IMR-90 (cell line): ENCODE measurements at regions not wholly inside any gene's neighbourhood (a gene's known extent, or its start where the extent isn't known, plus 50 kb on each side); places are given as distances from the start of the nearest gene placed in this dataset.

Experiments
- ATAC-seq: fragments of 200-7000 bp; cut with Tn5 transposase; 2 replicates; pipeline ENCODE4 v1.9.1; 2020; ENCODE audit warnings: low read depth, mild to moderate bottlenecking, moderate library complexity
- BruUV-seq: library from RNA; stranded (reverse); fragments of 400-500 nt; replicated peaks from 2 replicates; lab custom pipeline; 2021; lab: Mats Ljungman, UMichigan
- CTCF ChIA-PET: fragments of 300-600 bp; formaldehyde crosslinking; extraction: SDS; loops from one replicate; lab custom pipeline; 2021; ENCODE audit warnings: antibody characterized with exemption; lab: Yijun Ruan, JAX
- POLR2A ChIA-PET: fragments of 300-600 bp; sonication (Branson Sonifier 250); formaldehyde crosslinking; loops from one replicate; lab custom pipeline; 2022; ENCODE audit warnings: antibody characterized with exemption; ENCODE audit not compliant: unreplicated experiment; lab: Charles Lee
- DNase-seq: peaks from one replicate; pipeline ENCODE4 v3.0.0; 2013
- H2AFZ ChIP-seq: replicated peaks from 2 replicates; pipeline ENCODE3; 2013; ENCODE audit warnings: low read length, mild to moderate bottlenecking; ENCODE audit not compliant: poor library complexity
- H2AK5ac ChIP-seq: 2 replicates; pipeline ENCODE4 v1.6.1; 2013; ENCODE audit warnings: low read depth, low read length, inconsistent platforms
- H2AK9ac ChIP-seq: replicated peaks from 2 replicates; pipeline ENCODE3; 2013; ENCODE audit warnings: mild to moderate bottlenecking, low read depth, low read length, moderate library complexity; ENCODE audit not compliant: poor library complexity
- H2BK120ac ChIP-seq: 2 replicates; pipeline ENCODE4 v1.6.1; 2013; ENCODE audit warnings: low read depth, low read length, inconsistent platforms
- H2BK15ac ChIP-seq: 3 replicates; pipeline ENCODE4 v1.6.1; 2013; ENCODE audit warnings: low read depth, low read length, inconsistent platforms
- H2BK20ac ChIP-seq: 2 replicates; pipeline ENCODE4 v1.6.1; 2013; ENCODE audit warnings: low read depth, mild to moderate bottlenecking, inconsistent platforms, low read length, moderate library complexity
- H2BK5ac ChIP-seq: 2 replicates; pipeline ENCODE4 v1.6.1; 2013; ENCODE audit warnings: mild to moderate bottlenecking, low read depth, low read length, inconsistent platforms; ENCODE audit not compliant: poor library complexity, severe bottlenecking
- H3K14ac ChIP-seq: replicated peaks from 2 replicates; pipeline ENCODE4 v1.6.1; 2013; ENCODE audit warnings: low read depth, low read length, inconsistent platforms
- H3K18ac ChIP-seq: 2 replicates; pipeline ENCODE4 v1.6.1; 2013; ENCODE audit warnings: low read depth, low read length, control low read depth
- H3K23ac ChIP-seq: 2 replicates; pipeline ENCODE4 v1.6.1; 2013; ENCODE audit warnings: low read depth, low read length, inconsistent platforms
- H3K27ac ChIP-seq: 2 replicates; pipeline ENCODE4 v1.5.1; 2013; ENCODE audit warnings: mild to moderate bottlenecking, control low read depth, low read length; ENCODE audit not compliant: insufficient read depth
- H3K27me3 ChIP-seq: 2 replicates; pipeline ENCODE4 v1.6.1; 2013; ENCODE audit warnings: low read length; ENCODE audit not compliant: control insufficient read depth, insufficient read depth
- H3K36me3 ChIP-seq: 2 replicates; pipeline ENCODE4 v1.6.1; 2013; ENCODE audit warnings: low read length, mixed read lengths; ENCODE audit not compliant: control insufficient read depth, insufficient read depth
- H3K4ac ChIP-seq: 2 replicates; pipeline ENCODE4 v1.6.1; 2013; ENCODE audit warnings: low read depth, low read length, inconsistent platforms
- H3K4me1 ChIP-seq: 2 replicates; pipeline ENCODE4 v1.6.1; 2013; ENCODE audit warnings: low read length, mixed read lengths; ENCODE audit not compliant: control insufficient read depth, insufficient read depth
- H3K4me2 ChIP-seq: 2 replicates; pipeline ENCODE4 v1.6.1; 2013; ENCODE audit warnings: low read depth, mild to moderate bottlenecking, control low read depth, low read length, moderate library complexity
- H3K4me3 ChIP-seq: 2 replicates; pipeline ENCODE4 v1.5.1; 2013; ENCODE audit warnings: low read depth, mild to moderate bottlenecking, control low read depth, low read length, moderate library complexity; ENCODE audit not compliant: insufficient read depth
- H3K56ac ChIP-seq: 2 replicates; pipeline ENCODE4 v1.6.1; 2013; ENCODE audit warnings: low read length, inconsistent platforms; ENCODE audit not compliant: insufficient read depth; ENCODE audit errors: extremely low read depth
- H3K79me1 ChIP-seq, 2 experiments: 2 replicates each; pipeline ENCODE4 v1.6.1; 2013; ENCODE audit warnings: low read length in 2 of 2, inconsistent platforms in 1 of 2, low read depth in 1 of 2
- H3K9ac ChIP-seq: 2 replicates; pipeline ENCODE4 v1.6.1; 2013; ENCODE audit warnings: low read depth, low read length, control low read depth
- H3K9me1 ChIP-seq: 2 replicates; pipeline ENCODE4 v1.6.1; 2013; ENCODE audit warnings: low read length, inconsistent platforms; ENCODE audit not compliant: insufficient read depth
- H3K9me3 ChIP-seq: 2 replicates; pipeline ENCODE4 v1.6.1; 2013; ENCODE audit warnings: low read length; ENCODE audit not compliant: control insufficient read depth, insufficient read depth
- H4K20me1 ChIP-seq: 2 replicates; pipeline ENCODE4 v1.6.1; 2013; ENCODE audit warnings: low read length, inconsistent platforms; ENCODE audit not compliant: insufficient read depth
- H4K5ac ChIP-seq: 2 replicates; pipeline ENCODE4 v1.6.1; 2013; ENCODE audit warnings: mild to moderate bottlenecking, low read depth, low read length, control low read depth
- H4K8ac ChIP-seq, 2 experiments: 2 replicates each; pipeline ENCODE4 v1.6.1; 2013; ENCODE audit warnings: low read depth in 2 of 2, low read length in 2 of 2, control low read depth in 1 of 2, inconsistent platforms in 1 of 2
- H4K91ac ChIP-seq: 2 replicates; pipeline ENCODE4 v1.6.1; 2013; ENCODE audit warnings: low read depth, low read length, inconsistent platforms; ENCODE audit not compliant: insufficient read depth
- CEBPB ChIP-seq: IDR thresholded peaks from 2 replicates; pipeline ENCODE4 v1.6.1; 2012; ENCODE audit warnings: low read depth, low read length, improper control_type of control experiment
- CHD1 ChIP-seq: IDR thresholded peaks from 2 replicates; pipeline ENCODE4 v1.6.1; 2012; ENCODE audit warnings: low read depth, low read length, improper control_type of control experiment
- CTCF ChIP-seq: conservative IDR thresholded peaks from 2 replicates; pipeline ENCODE4 v1.5.1; 2012; ENCODE audit warnings: mild to moderate bottlenecking, low read depth, low read length, improper control_type of control experiment
- ELK1 ChIP-seq: fragments of 150-350 bp; IDR thresholded peaks from 2 replicates; pipeline ENCODE4 v1.6.1; 2016; ENCODE audit warnings: low read depth, mild to moderate bottlenecking, low read length, moderate library complexity, borderline replicate concordance
- MAFK ChIP-seq: IDR thresholded peaks from 2 replicates; pipeline ENCODE4 v1.6.1; 2012; ENCODE audit warnings: low read depth, low read length, improper control_type of control experiment
- POLR2A ChIP-seq: IDR thresholded peaks from 2 replicates; pipeline ENCODE4 v1.6.1; 2012; ENCODE audit warnings: mild to moderate bottlenecking, low read depth, low read length
- RFX5 ChIP-seq: IDR thresholded peaks from 2 replicates; pipeline ENCODE4 v1.8.0; 2012; ENCODE audit warnings: low read depth, mild to moderate bottlenecking, low read length, moderate library complexity
- WGBS, 2 experiments: methylation state at CpG; one replicate each; pipeline versions ENCODE4 v1.1.5 to v1.1.7; 2013; ENCODE audit warnings: missing lambda C conversion rate in 2 of 2; ENCODE audit not compliant: insufficient read length in 1 of 2; ENCODE audit errors: extremely low coverage in 2 of 2; 5-methylcytosine and 5-hydroxymethylcytosine counted together
- dilution Hi-C: fragments of 300-500 bp; cut with HindIII; formaldehyde crosslinking; loops from one replicate; pipeline ENCODE4 v1.14.3; 2018; ENCODE audit warnings: low sequenced_read_pairs; ENCODE audit not compliant: unreplicated experiment
- in situ Hi-C: fragments of 300-500 bp; cut with MboI; formaldehyde crosslinking; loops from 3 replicates; pipeline ENCODE4 v1.14.3; 2019; ENCODE audit warnings: low sequenced_read_pairs, inconsistent platforms, mixed read lengths
- intact Hi-C: fragments of 100-400 bp; cut with micrococcal nuclease; formaldehyde crosslinking; loops from 2 replicates; pipeline ENCODE4 v1.10.0; 2022

- H3K23ac ChIP-seq = no peak overlapping the region
- H4K5ac ChIP-seq = no peak overlapping the region
- no peak overlapping the region for H3K4ac ChIP-seq
- no peaks in the 10 kb centered on the region for H3K36me3 ChIP-seq
- H3K4me2 ChIP-seq = no peak overlapping the region
- H3K27me3 ChIP-seq = no peaks in the 10 kb centered on the region
- H3K27ac ChIP-seq = no peak overlapping the region
- TF ChIP-seq CTCF (no peak), CHD1 (no peak), POLR2A (no peak), RFX5 (no peak), CEBPB (no peak), ELK1 (no peak), MAFK (no peak)
- H3K4me3 ChIP-seq = no peak overlapping the region
- POLR2A ChIA-PET = no interaction called here
- no peak overlapping the region for H3K18ac ChIP-seq
- dilution Hi-C loops = no loop called here
- no peak overlapping the region for H3K56ac ChIP-seq
- intact Hi-C loops = no loop called here
- no peak overlapping the region for H2AFZ ChIP-seq
- in situ Hi-C loops = no loop called here
- no peak overlapping the region for H2BK20ac ChIP-seq
- WGBS, 2 experiments = 100% methylated on average over 1 of the region's 6 CpGs; no CpG with 5 or more reads in 1 of the 2 experiments
- H3K9me1 ChIP-seq = no peaks in the 10 kb centered on the region
- no peak overlapping the region for H2BK5ac ChIP-seq
- no peaks in the 10 kb centered on the region for H4K20me1 ChIP-seq
- no peak overlapping the region for H3K9ac ChIP-seq
- H2BK120ac ChIP-seq = no peak overlapping the region
- no peaks in the 10 kb centered on the region for H3K4me1 ChIP-seq
- H2AK5ac ChIP-seq = no peak overlapping the region
- CTCF ChIA-PET = no interaction called here
- no peak overlapping the region for H2BK15ac ChIP-seq
- no peaks in the 10 kb centered on the region; the same call in 1 of the 2 replicates for H3K9me3 ChIP-seq
- H3K14ac ChIP-seq = no peak overlapping the region
- ATAC-seq (no peak), DNase-seq (no peak)
- H2AK9ac ChIP-seq = no peak overlapping the region
- no peak overlapping the region for H4K91ac ChIP-seq
- no TSS peak for BruUV-seq
- H3K79me1 ChIP-seq = no peaks in the 10 kb centered on the region
- H4K8ac ChIP-seq = no peak overlapping the region
Measured at GRCh38 chr3:159030886-159031679, 229.2 kb downstream of the MFSD1 start.
